Nephron (organoid): ENCODE measurements at regions not wholly inside any gene's neighbourhood (a gene's known extent, or its start where the extent isn't known, plus 50 kb on each side); places are given as distances from the start of the nearest gene placed in this dataset.
"Not testable (repeated sequence)": the region's sequence is repeated elsewhere in the genome, so short reads cannot be mapped to it uniquely, and the experiment has no call there.

Experiments
- H3K27ac Mint-ChIP-seq, 3 experiments: 2 replicates each; pipeline ENCODE4 v1.8.0; 2020; ENCODE audit warnings: mixed read lengths in 3 of 3, mild to moderate bottlenecking in 2 of 3, moderate library complexity in 1 of 3
- H3K27me3 Mint-ChIP-seq: 2 replicates; pipeline ENCODE4 v1.8.0; 2021; ENCODE audit warnings: low read depth, mild to moderate bottlenecking, moderate library complexity, mixed read lengths
- H3K36me3 Mint-ChIP-seq: 2 replicates; pipeline ENCODE4 v1.8.0; 2020; ENCODE audit warnings: low read depth, mixed read lengths
- H3K4me1 Mint-ChIP-seq: 2 replicates; pipeline ENCODE4 v1.8.0; 2020; ENCODE audit warnings: mixed read lengths
- H3K4me3 Mint-ChIP-seq, 3 experiments: 2 replicates each; pipeline ENCODE4 v1.8.0; 2020; ENCODE audit warnings: mild to moderate bottlenecking in 3 of 3, mixed read lengths in 3 of 3, moderate library complexity in 2 of 3
- H3K9me3 Mint-ChIP-seq: 2 replicates; pipeline ENCODE4 v1.8.0; 2020; ENCODE audit warnings: mixed read lengths
- CTCF ChIP-seq, 3 experiments: fragments of 200-600 bp; sonication (generic); IDR thresholded peaks; one replicate each; pipeline ENCODE4 v1.5.0; 2021; ENCODE audit warnings: antibody characterized with exemption in 3 of 3; ENCODE audit not compliant: unreplicated experiment in 3 of 3

GRCh38 chr14:106051796-106052195, 525.4 kb downstream of the TMEM121 start:
- no peak overlapping the region for H3K27ac Mint-ChIP-seq
- H3K27me3 Mint-ChIP-seq: no peaks in the 10 kb centered on the region
- H3K36me3 Mint-ChIP-seq: peaks cover 5% of the 10 kb centered on the region
- no peak for TF ChIP-seq CTCF (IDR thresholded peaks at IDR 0.05; ENCODE audit: unreplicated experiment in 3 of 3)
- H3K9me3 Mint-ChIP-seq: peaks cover 51% of the 10 kb centered on the region
- no peaks in the 10 kb centered on the region for H3K4me1 Mint-ChIP-seq
- no peak overlapping the region for H3K4me3 Mint-ChIP-seq

- H3K36me3 Mint-ChIP-seq: peaks cover 5% of the 10 kb centered on the region
- no peak overlapping the region for H3K27ac Mint-ChIP-seq
- TF ChIP-seq CTCF (IDR thresholded peaks at IDR 0.05; ENCODE audit: unreplicated experiment in 3 of 3): no peak
- H3K9me3 Mint-ChIP-seq: peaks cover 61% of the 10 kb centered on the region
- H3K4me3 Mint-ChIP-seq: no peak overlapping the region
- H3K27me3 Mint-ChIP-seq: no peaks in the 10 kb centered on the region
- H3K4me1 Mint-ChIP-seq: no peaks in the 10 kb centered on the region
These were observed 528.9 kb downstream of the TMEM121 start for GRCh38 chr14:106055289-106055688.

GRCh38 chr14:106058342-106058741, 532.0 kb downstream of the TMEM121 start:
- Mint-ChIP-seq H3K4me3 (no peak overlapping the region), H3K27ac (no peak overlapping the region), H3K4me1 (no peaks in the 10 kb centered on the region), H3K9me3 (peaks cover 63% of the 10 kb centered on the region), H3K27me3 (no peaks in the 10 kb centered on the region), H3K36me3 (no peaks in the 10 kb centered on the region)
- TF ChIP-seq CTCF (IDR thresholded peaks at IDR 0.05; ENCODE audit: unreplicated experiment in 3 of 3): no peak

- Mint-ChIP-seq H3K9me3 (peaks cover 65% of the 10 kb centered on the region), H3K4me1 (no peaks in the 10 kb centered on the region), H3K4me3 (no peak overlapping the region), H3K27me3 (no peaks in the 10 kb centered on the region), H3K27ac (no peak overlapping the region), H3K36me3 (no peaks in the 10 kb centered on the region)
- no peak for TF ChIP-seq CTCF (IDR thresholded peaks at IDR 0.05; ENCODE audit: unreplicated experiment in 3 of 3)
These were observed 534.0 kb downstream of the TMEM121 start for GRCh38 chr14:106060276-106060975.

- peaks cover 70% of the 10 kb centered on the region for H3K9me3 Mint-ChIP-seq
- not testable (repeated sequence) for H3K4me3 Mint-ChIP-seq, H3K4me1 Mint-ChIP-seq, H3K27ac Mint-ChIP-seq, H3K27me3 Mint-ChIP-seq, H3K36me3 Mint-ChIP-seq
These were observed 535.6 kb downstream of the TMEM121 start for GRCh38 chr14:106061877-106062500.

GRCh38 chr14:106062502-106063272, 536.3 kb downstream of the TMEM121 start:
- H3K27me3 Mint-ChIP-seq: no peaks in the 10 kb centered on the region
- TF ChIP-seq CTCF (IDR thresholded peaks at IDR 0.05; ENCODE audit: unreplicated experiment in 3 of 3): no peak

More at GRCh38 chr14:106062502-106063272, 536.3 kb downstream of the TMEM121 start:
- Mint-ChIP-seq H3K4me3 (no peak overlapping the region), H3K36me3 (no peaks in the 10 kb centered on the region), H3K4me1 (no peaks in the 10 kb centered on the region), H3K9me3 (peaks cover 70% of the 10 kb centered on the region), H3K27ac (no peak overlapping the region)
